Smooth muscle cell (in vitro differentiated cells): ENCODE measurements at regions not wholly inside any gene's neighbourhood (a gene's known extent, or its start where the extent isn't known, plus 50 kb on each side); places are given as distances from the start of the nearest gene placed in this dataset.

Experiments
- DNase-seq: peaks from one replicate; lab custom pipeline; 2025; ENCODE audit not compliant: unreplicated experiment; lab: John Stamatoyannopoulos, UW
- H2AFZ ChIP-seq: fragments of 200-600 bp; sonication (generic); 2 replicates; pipeline ENCODE4 v1.6.0; 2016; ENCODE audit warnings: antibody characterized with exemption, low read depth, mild to moderate bottlenecking
- H3F3A ChIP-seq: fragments of 200-600 bp; sonication (generic); 2 replicates; pipeline ENCODE4 v1.6.0; 2017; ENCODE audit warnings: antibody characterized with exemption, low read depth
- H3K27ac ChIP-seq: fragments of 200-600 bp; sonication (generic); 2 replicates; pipeline ENCODE4 v1.5.1; 2016; ENCODE audit warnings: low read depth, mild to moderate bottlenecking
- H3K27me3 ChIP-seq: fragments of 200-600 bp; sonication (generic); 2 replicates; pipeline ENCODE4 v1.6.1; 2016; ENCODE audit warnings: low read depth, mild to moderate bottlenecking
- H3K36me3 ChIP-seq: fragments of 200-600 bp; sonication (generic); 2 replicates; pipeline ENCODE4 v1.5.1; 2016; ENCODE audit warnings: low read depth
- H3K4me1 ChIP-seq: fragments of 200-600 bp; sonication (generic); 2 replicates; pipeline ENCODE4 v1.5.1; 2016; ENCODE audit warnings: low read depth
- H3K4me2 ChIP-seq: fragments of 200-600 bp; sonication (generic); 2 replicates; pipeline ENCODE4 v1.6.0; 2016; ENCODE audit warnings: mild to moderate bottlenecking
- H3K4me3 ChIP-seq: fragments of 200-600 bp; sonication (generic); 2 replicates; pipeline ENCODE4 v1.5.1; 2016; ENCODE audit warnings: mild to moderate bottlenecking
- H3K79me2 ChIP-seq: fragments of 200-600 bp; sonication (generic); 2 replicates; pipeline ENCODE4 v1.6.0; 2016; ENCODE audit warnings: low read depth, mild to moderate bottlenecking
- H3K9ac ChIP-seq: fragments of 200-600 bp; sonication (generic); 2 replicates; pipeline ENCODE4 v1.6.0; 2016; ENCODE audit warnings: low read depth
- H3K9me3 ChIP-seq: fragments of 200-600 bp; sonication (generic); replicated peaks from 2 replicates; pipeline ENCODE4 v1.5.1; 2016; ENCODE audit warnings: low read depth
- H4K20me1 ChIP-seq: fragments of 200-600 bp; sonication (generic); 2 replicates; pipeline ENCODE4 v1.6.0; 2016; ENCODE audit warnings: low read depth
- WGBS: methylation state at CpG from one replicate; pipeline ENCODE4 v1.1.7; 2016; ENCODE audit warnings: low lambda C conversion rate; 5-methylcytosine and 5-hydroxymethylcytosine counted together
- TF ChIP-seq, protein P1 (sequence below): fragments of 200-600 bp; sonication (generic); IDR thresholded peaks from 2 replicates; pipeline ENCODE4 v1.5.1; 2017; ENCODE audit warnings: borderline replicate concordance, mild to moderate bottlenecking, antibody characterized with exemption; ENCODE audit not compliant: insufficient read depth, poor library complexity, severe bottlenecking

DNA sequence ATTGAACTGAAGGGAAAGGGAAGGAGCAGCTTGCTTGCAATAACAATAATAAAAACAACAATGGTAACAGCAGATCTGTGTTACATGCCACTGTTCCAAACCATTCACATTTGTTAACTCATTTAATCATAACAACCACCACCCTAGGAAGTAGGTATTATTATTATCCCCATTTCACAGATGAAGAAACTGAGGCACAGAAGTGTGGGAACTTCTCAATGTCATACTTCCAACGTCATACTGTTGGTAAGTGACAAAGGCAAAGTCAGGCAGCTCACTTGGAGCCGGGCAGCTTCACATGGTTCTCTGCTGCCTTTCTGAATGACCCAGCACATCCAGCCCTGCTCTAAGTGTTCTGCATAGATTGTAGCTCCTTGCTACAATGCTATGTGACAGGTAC lies 72.6 kb downstream of the FOXD1 start:
- 96% methylated on average over 2 of the region's 2 CpGs for WGBS
- Histone ChIP-seq H3K79me2 (no peaks in the 10 kb centered on the region), H3F3A (peaks cover 22% of the 10 kb centered on the region), H3K9me3 (no peaks in the 10 kb centered on the region), H4K20me1 (no peaks in the 10 kb centered on the region), H2AFZ (no peak overlapping the region), H3K9ac (no peak overlapping the region), H3K4me1 (peaks cover 20% of the 10 kb centered on the region), H3K4me3 (no peak overlapping the region), H3K27ac (peak overlapping the region; percentile 84), H3K27me3 (no peaks in the 10 kb centered on the region), H3K36me3 (no peaks in the 10 kb centered on the region), H3K4me2 (no peak overlapping the region)
- TF ChIP-seq, protein P1, sequence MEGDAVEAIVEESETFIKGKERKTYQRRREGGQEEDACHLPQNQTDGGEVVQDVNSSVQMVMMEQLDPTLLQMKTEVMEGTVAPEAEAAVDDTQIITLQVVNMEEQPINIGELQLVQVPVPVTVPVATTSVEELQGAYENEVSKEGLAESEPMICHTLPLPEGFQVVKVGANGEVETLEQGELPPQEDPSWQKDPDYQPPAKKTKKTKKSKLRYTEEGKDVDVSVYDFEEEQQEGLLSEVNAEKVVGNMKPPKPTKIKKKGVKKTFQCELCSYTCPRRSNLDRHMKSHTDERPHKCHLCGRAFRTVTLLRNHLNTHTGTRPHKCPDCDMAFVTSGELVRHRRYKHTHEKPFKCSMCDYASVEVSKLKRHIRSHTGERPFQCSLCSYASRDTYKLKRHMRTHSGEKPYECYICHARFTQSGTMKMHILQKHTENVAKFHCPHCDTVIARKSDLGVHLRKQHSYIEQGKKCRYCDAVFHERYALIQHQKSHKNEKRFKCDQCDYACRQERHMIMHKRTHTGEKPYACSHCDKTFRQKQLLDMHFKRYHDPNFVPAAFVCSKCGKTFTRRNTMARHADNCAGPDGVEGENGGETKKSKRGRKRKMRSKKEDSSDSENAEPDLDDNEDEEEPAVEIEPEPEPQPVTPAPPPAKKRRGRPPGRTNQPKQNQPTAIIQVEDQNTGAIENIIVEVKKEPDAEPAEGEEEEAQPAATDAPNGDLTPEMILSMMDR = no peak
- DNase-seq = no peak

DNA sequence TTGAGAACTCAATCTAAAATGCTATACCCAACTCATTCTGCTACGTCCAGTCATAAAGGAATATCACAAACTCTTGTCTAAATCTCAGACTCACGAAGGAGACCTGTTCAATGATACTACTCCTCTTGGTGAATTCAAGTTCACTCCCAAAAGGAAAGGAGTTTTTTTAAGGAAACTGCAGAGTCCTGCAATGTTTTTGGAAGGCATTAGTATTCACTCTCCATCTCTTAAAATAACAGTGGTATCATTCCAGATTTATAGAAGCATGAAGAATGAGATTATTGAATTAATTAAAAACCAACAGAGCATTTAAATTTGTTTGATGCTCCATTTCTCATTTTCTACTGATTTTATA lies 73.4 kb downstream of the FOXD1 start:
- TF ChIP-seq, protein P1 = no peak
- Histone ChIP-seq H3K27me3 (no peaks in the 10 kb centered on the region), H3K27ac (peak overlapping the region; percentile 84), H3K79me2 (no peaks in the 10 kb centered on the region), H3K4me3 (no peak overlapping the region), H3K4me2 (peak overlapping the region; percentile 22), H4K20me1 (no peaks in the 10 kb centered on the region), H3K9ac (peak overlapping the region; percentile 30), H3K9me3 (no peaks in the 10 kb centered on the region), H3F3A (peaks cover 24% of the 10 kb centered on the region), H2AFZ (peak overlapping the region; percentile 28), H3K4me1 (peaks cover 20% of the 10 kb centered on the region), H3K36me3 (no peaks in the 10 kb centered on the region)
- no peak for DNase-seq
- 47% methylated on average over 2 of the region's 2 CpGs for WGBS

DNA sequence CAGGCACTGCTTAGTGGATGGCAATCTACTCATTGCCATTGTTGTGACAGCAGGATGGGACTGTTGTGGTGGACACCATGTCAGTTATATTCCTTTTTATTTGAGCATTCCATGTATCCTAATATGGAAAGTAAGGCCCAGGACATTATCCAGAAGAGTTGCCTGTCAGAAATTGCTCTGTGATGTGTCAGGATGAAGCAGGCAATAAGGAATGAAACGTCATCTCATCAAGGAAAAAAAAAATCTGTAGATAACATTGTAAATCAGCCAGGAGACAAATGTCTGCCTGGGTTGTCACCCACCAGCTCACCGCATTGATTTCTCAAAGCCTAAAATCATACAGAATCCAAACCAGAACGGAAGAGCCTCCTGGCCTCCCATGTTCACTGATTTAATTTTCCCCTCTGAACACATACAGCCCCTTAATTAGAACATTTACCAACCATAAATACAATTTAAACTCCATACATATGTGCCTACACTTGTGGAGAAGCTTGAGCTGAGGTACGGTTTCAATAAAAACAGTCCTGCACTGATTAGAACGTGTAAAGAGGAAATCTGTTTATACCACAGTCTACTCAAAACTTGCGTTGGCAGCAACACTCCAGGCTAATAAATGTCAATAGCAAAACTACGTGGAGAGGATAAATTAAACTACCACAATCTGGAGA lies 73.9 kb downstream of the FOXD1 start:
- H3K4me1 ChIP-seq = peaks cover 20% of the 10 kb centered on the region
- H3K9ac ChIP-seq = peak overlapping the region; percentile 30
- no peak for DNase-seq
- WGBS = 9% methylated on average over 7 of the region's 7 CpGs
- H3K9me3 ChIP-seq = no peaks in the 10 kb centered on the region
- peaks cover 24% of the 10 kb centered on the region for H3F3A ChIP-seq
- peak overlapping the region; percentile 84 for H3K27ac ChIP-seq
- H4K20me1 ChIP-seq = no peaks in the 10 kb centered on the region
- H3K4me2 ChIP-seq = peak overlapping the region; percentile 28
- H3K36me3 ChIP-seq = no peaks in the 10 kb centered on the region
- H2AFZ ChIP-seq = peak overlapping the region; percentile 28
- no peaks in the 10 kb centered on the region for H3K79me2 ChIP-seq
- H3K27me3 ChIP-seq = no peaks in the 10 kb centered on the region
- TF ChIP-seq, protein P1 = no peak
- no peak overlapping the region for H3K4me3 ChIP-seq
